GM19099 (cell line): ENCODE measurements at regions not wholly inside any gene's neighbourhood (a gene's known extent, or its start where the extent isn't known, plus 50 kb on each side); places are given as distances from the start of the nearest gene placed in this dataset.

ENCODE experiments used
- POLR2A ChIP-seq: IDR thresholded peaks from 3 replicates; pipeline ENCODE4 v1.6.1; 2011; ENCODE audit warnings: low read depth; ENCODE audit not compliant: insufficient read length; ENCODE audit errors: extremely low read depth

DNA sequence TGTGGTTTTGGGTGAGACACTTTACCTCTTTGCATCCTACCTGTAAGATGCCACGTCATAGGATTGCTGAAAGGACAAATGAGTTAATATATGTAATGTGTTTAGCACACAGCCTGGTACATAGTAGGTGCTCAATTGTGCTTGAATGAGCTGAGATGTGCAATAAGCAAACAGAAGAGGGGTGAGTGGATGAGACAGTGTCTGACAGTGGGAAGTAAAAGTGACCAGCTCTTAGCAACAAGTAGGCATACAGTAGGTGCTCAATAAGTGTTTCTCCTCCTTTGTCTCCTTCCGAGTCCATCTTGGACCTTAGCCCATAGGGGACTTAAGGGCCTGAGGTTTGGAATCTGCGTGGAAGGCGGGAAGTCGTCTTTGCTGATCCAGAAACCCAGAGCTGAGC lies 104.7 kb downstream of the CEBPB start:
- TF ChIP-seq POLR2A, result no peak

- TF ChIP-seq POLR2A, result no peak
Measured at GRCh38 chr20:50295762-50296449, 105.3 kb downstream of the CEBPB start.

DNA sequence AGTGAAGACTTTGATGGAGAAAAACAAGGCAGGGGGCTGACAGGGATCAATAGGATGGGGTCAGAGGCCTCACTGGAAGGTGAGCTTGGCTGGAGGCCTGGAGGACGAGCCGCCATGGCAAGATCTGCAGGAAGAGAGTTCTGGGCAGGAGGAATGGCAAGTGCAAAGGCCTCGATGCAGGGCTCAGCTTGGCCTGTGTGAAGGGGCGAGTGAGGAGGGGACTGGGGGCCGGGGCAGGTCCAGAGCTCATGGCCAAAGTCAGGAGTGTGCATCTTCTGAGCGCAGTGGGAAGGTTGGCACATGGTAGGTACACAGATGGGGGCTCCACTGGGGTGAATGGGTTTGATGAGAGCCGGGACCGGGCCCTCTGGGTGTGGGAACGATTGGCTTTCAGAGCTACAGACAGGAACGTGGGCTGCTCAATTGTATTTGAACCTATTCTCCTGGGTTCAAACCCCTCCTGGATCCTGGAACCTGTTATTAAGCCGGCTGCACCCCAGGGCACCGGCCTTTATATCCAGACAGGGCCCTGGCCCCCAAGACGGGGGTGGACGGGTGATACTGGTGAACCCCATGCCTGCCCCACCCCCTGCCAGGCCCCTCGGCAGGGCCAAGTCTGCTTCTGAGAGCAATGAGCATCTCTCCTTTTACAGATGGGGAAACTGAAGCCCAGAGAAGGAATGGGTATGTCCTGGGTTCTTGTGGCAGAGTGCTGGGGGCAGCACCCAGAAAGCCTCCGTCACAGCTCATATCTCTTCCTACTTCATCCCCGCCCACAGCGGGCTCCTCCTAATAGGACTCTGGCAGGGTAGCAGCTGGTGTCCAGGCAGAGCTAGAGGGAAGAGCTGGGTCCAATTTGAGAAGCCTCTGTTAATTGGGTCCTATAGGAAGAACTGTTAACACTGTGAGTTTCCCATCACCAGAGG lies 106.1 kb downstream of the CEBPB start:
- no peak for TF ChIP-seq POLR2A

GRCh38 chr20:50297498-50298376 lies 107.1 kb downstream of the CEBPB start:
- TF ChIP-seq POLR2A, result no peak

DNA sequence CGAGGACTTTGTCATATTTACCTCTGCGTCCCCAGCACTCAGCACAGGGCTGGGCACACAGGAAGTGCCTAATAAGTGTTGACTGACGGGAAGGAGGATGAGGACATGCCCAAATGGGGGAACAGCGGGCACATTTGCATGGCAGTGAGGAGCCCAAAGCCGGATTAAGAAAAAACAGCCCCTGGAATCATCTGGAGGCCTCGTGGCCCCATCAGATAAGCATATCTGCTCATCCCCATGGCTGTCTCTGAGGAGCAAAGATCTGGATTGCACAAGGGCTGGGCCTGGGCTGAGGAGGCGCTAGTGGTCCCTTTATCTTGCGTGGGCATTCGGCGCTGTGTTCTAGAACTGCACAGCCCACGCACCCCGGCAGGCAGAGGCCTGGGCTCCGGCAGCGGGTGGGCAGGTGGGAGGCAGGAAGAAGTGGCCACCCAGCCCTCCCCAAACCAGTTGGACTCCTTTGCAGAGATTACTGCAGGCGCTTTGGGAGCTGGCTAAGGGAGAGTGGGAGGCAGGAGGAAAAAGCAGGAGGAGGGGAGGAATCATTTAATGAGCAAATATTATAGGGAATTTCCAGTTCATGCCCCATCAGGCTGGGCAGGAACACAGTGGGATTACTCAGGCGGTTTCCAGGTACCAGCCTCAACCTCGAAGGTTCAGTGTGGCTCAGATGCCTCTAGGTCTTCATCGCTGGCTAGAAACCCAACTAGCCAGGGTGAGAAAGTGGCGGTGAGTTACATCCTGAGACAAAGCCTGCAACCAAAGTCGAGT lies 108.1 kb downstream of the CEBPB start:
- no peak for TF ChIP-seq POLR2A

DNA sequence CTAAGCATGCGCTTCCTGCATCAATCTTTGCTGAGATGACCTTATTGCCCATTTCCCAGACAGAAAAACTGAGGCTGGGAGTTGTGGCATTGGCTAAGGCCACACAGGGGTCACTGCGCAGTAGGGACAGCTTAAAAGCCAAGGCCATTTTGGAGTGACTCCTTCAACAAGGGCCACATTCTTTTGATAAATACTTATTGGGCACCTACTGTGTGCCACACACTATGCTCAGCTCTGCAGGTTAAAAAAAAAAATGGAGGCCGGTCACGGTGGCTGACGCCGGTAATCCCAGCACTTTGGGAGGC lies 108.6 kb downstream of the CEBPB start:
- TF ChIP-seq POLR2A, result no peak

GRCh38 chr20:50301165-50301564 lies 110.5 kb downstream of the CEBPB start:
- no peak for TF ChIP-seq POLR2A

GRCh38 chr20:50301712-50302111 lies 111.1 kb downstream of the CEBPB start:
- no peak for TF ChIP-seq POLR2A

DNA sequence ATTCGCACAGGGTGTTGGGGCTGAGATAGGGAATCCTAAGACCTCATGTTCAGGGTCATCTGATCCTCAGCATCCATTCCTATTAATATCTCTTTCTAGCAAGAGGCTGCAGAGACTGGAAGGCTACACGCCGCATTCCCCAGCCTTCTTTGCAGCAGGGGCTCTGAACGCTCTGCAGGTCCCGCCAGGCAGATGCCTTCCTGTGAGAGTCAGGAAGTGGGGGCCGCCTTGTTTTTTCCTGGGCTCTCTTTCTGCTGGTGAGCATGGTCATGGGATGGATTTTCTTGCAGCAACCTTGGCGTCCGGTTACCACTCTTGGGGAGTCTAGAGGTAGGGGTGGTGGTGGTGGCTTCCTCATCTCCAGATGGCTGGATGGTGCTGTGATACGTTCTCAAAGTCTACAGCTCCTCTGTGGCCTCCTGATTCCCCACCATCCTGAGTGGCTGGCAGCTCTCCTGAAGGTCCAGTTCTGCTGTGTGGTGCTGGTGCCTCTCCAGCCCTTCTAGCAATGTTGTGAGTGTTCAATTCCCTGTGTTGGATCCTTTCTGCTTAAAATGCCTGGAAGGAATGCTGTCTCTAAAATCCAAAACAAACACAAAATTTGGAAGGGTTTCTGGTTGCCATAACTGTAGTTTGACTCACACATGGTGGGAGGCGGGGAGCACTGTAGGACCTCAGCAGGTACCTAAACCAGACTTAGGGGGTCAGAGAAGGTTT lies 111.9 kb downstream of the CEBPB start:
- TF ChIP-seq POLR2A, result no peak

GRCh38 chr20:50303573-50304500 lies 113.2 kb downstream of the CEBPB start:
- no peak for TF ChIP-seq POLR2A

- TF ChIP-seq POLR2A, result no peak
Measured at GRCh38 chr20:50304501-50304856, 113.8 kb downstream of the CEBPB start.

- no peak for TF ChIP-seq POLR2A
Measured at GRCh38 chr20:50304923-50305635, 114.4 kb downstream of the CEBPB start.

- TF ChIP-seq POLR2A, result no peak
Measured at GRCh38 chr20:50305636-50306477, 115.2 kb downstream of the CEBPB start.
